Heart left ventricle (tissue), 16 donors: ENCODE measurements at regions not wholly inside any gene's neighbourhood (a gene's known extent, or its start where the extent isn't known, plus 50 kb on each side); places are given as distances from the start of the nearest gene placed in this dataset.

Experiments
- ATAC-seq, 4 donors: fragments of 200-7000 bp; cut with Tn5 transposase; one replicate each; pipeline ENCODE4 v1.9.1; 2020 to 2022; ENCODE audit warnings: moderate library complexity in 4 of 4, mild to moderate bottlenecking in 3 of 4, moderate number of reproducible peaks in 1 of 4
- DNase-seq, 5 donors: peaks; one replicate each; pipeline ENCODE4 v3.0.0-alpha.2; 2020
- H3K27ac ChIP-seq, 12 donors: fragments of 200-600 bp; sonication (generic) in 4 of 12; one replicate each; pipeline versions ENCODE4 v1.5.0 to v1.8.0; 2016 to 2022; ENCODE audit warnings: mild to moderate bottlenecking in 2 of 12
- H3K27me3 ChIP-seq, 9 donors: fragments of 200-600 bp; sonication (generic) in 2 of 9; one replicate each; pipeline versions ENCODE4 v1.5.1 to v1.8.0; 2016 to 2022; ENCODE audit warnings: mild to moderate bottlenecking in 3 of 9
- H3K36me3 ChIP-seq, 9 donors: fragments of 200-600 bp; sonication (generic) in 2 of 9; one replicate each; pipeline versions ENCODE4 v1.5.0 to v1.8.0; 2018 to 2022; ENCODE audit warnings: mild to moderate bottlenecking in 2 of 9
- H3K4me1 ChIP-seq, 12 donors: fragments of 200-600 bp; sonication (generic) in 4 of 12; one replicate each; pipeline versions ENCODE4 v1.5.0 to v1.8.0; 2016 to 2022; ENCODE audit warnings: mild to moderate bottlenecking in 3 of 12
- H3K4me3 ChIP-seq, 12 donors: fragments of 200-600 bp; sonication (generic) in 4 of 12; one replicate each; pipeline versions ENCODE4 v1.5.0 to v1.8.0; 2017 to 2022; ENCODE audit warnings: mild to moderate bottlenecking in 9 of 12, moderate library complexity in 4 of 12
- H3K9me3 ChIP-seq, 12 donors: fragments of 200-600 bp; sonication (generic) in 4 of 12; one replicate each; pipeline versions ENCODE4 v1.5.0 to v1.8.0; 2016 to 2022; ENCODE audit warnings: mild to moderate bottlenecking in 1 of 12
- CTCF ChIP-seq, 12 donors: fragments of 200-600 bp; sonication (generic) in 4 of 12; IDR thresholded peaks; one replicate each; pipeline versions ENCODE4 v1.5.0 to v1.8.0; 2018 to 2022; ENCODE audit warnings: antibody characterized with exemption in 12 of 12, mild to moderate bottlenecking in 5 of 12
- POLR2A ChIP-seq, 2 donors: fragments of 450-650 bp; IDR thresholded peaks; one replicate each; pipeline ENCODE4 v1.6.1; 2017; ENCODE audit warnings: antibody characterized with exemption in 2 of 2, mild to moderate bottlenecking in 2 of 2, moderate library complexity in 2 of 2
- WGBS, 4 donors: extraction: QIAGEN DNeasy Blood & Tissue Kit in 2 of 4; methylation state at CpG; one replicate each; pipeline versions ENCODE4 v1.1.5 to v1.1.7; 2013 to 2018; 5-methylcytosine and 5-hydroxymethylcytosine counted together
- intact Hi-C, 10 donors: fragments of 100-400 bp; cut with DNase I; formaldehyde crosslinking; loops; one replicate each; pipeline versions ENCODE4 v1.11.1 to v1.14.2; 2022
- donor health status: ischemic (EF 13 %, LVEDD 7.1; RV severe dilation, severe dysfunction).
- donor health status: healthy with polysubstance abuse.
- donor health status: DM: no; HTN: yes; CAD: no.
- donor health status: DM: no; HTN: no; CAD: no.
- donor health status: ischemic (EF 25% LVEDD 6.9; RV normal size, moderate dysfunction).
- donor health status: ischemic (EF 25% LVEDD 5.7; RV mildly dilated, moderate dysfunction).
- donor health status: healthy.
- donor health status: DM: yes; HTN: yes; CAD: no.
- donor health status: ischemic (EF 35%, LVEDD 5.7; RV mildly dilated, moderate dysfunction).
- donor health status: nonischemic (EF 11% LVEDD 7.7; RV severe dilation, severe dysfunction).
- donor health status: DM: yes; HTN: yes; CAD: no.
- donor health status: PGD.
- donor health status: ischemic (EF 29% LVEDD 5.4; RV normal size, mild dysfunction).
- donor health status: nonischemic (EF 23%, LVEDD 6.1; RV moderate dilation, normal function).

GRCh38 chr7:41465571-41465970, 237.3 kb downstream of the INHBA start:
- no peak for TF ChIP-seq CTCF (IDR thresholded peaks at IDR 0.05)
- no peak for TF ChIP-seq POLR2A (IDR thresholded peaks at IDR 0.05)
- 91 to 97% (median 95%) methylated on average over 5 of the region's 5 CpGs for WGBS, 4 donors
- H3K27ac ChIP-seq: no peak overlapping the region
- intact Hi-C loops: no loop called here
- ATAC-seq (no peak), DNase-seq (no peak)
- H3K9me3 ChIP-seq: no peaks in the 10 kb centered on the region
- H3K27me3 ChIP-seq: no peaks in the 10 kb centered on the region
- no peak overlapping the region for H3K4me3 ChIP-seq
- no peaks in the 10 kb centered on the region for H3K4me1 ChIP-seq
- no peaks in the 10 kb centered on the region for H3K36me3 ChIP-seq

DNA sequence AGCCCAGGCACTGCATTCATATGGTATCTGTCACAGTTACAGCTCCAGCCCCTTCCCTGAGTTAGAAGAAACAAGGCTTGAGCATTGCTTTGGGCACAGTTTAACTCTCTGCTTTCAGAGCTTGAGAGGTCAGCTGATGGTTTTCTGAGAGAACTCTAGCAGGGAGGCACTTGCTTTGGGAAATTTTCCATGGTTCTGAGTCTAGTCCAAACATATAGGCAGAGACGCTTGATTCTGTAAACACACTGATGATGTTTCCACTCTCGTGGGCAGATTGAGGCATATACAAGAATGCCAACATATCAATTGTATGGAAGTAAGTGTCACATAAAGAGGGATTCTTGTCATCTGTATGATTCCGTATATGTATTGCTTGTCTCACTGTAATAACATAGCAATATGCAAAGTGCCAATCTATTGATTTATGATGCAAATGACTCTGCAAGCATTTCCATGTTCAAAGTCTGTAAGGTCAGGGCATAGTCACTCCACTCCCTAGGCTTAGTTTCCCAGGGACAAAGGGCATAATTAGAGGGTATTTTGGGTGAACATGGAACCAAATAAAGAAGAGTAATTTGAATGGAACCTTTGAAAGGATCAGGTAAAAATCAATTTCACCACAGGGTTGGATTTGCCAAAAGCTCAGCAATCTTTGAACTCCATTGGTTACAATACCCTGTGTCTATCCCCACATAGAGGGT, 239.0 kb downstream of the INHBA start:
- H3K27me3 ChIP-seq: no peaks in the 10 kb centered on the region
- intact Hi-C loops: no loop called here
- H3K4me1 ChIP-seq: peaks cover 0 to 8% (median 0%) of the 10 kb centered on the region in 12 donors
- no peak overlapping the region for H3K4me3 ChIP-seq
- WGBS, 4 donors: 85 to 93% (median 92%) methylated on average over 3 of the region's 3 CpGs
- no peaks in the 10 kb centered on the region for H3K9me3 ChIP-seq
- ATAC-seq (no peak), DNase-seq (no peak)
- H3K27ac ChIP-seq: no peak overlapping the region
- H3K36me3 ChIP-seq: no peaks in the 10 kb centered on the region
- no peak for TF ChIP-seq POLR2A (IDR thresholded peaks at IDR 0.05)
- TF ChIP-seq CTCF (IDR thresholded peaks at IDR 0.05): no peak

DNA sequence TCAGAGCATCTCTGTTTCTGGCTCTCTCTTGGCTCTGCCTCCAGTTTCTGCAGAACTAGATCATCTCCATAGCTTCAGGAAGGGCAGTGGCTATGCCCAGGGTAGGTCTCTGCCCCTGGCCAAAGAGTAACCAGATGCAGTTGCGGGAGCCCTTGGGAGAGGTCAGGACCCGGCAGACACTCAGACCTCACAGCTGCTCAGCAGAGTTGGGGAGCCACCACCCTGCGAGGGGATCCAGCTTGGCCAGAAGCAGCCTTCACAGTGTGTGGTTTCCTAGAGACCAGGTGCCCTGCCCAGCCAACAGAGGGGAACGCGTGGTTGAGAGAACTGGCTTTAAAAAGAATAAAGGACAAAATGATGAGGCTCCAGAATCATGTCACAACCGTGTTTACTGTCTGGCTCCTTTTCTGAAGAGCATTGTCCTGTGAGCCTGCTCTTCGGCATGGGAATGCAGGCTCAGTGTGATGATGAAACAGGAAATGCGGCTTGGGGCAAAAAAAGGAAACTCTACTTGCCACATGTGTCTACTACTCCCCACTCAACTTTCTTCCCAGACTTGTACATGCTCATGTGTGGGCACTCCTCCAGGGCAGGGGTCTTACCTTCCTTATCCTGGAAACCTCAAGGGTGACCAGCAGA, 243.1 kb downstream of the INHBA start:
- ATAC-seq (peak in 1 of 4 donors; percentile 28), DNase-seq (peak in 1 of 5 donors; percentile 23)
- WGBS, 4 donors: 78 to 89% (median 80%) methylated on average over 8 of the region's 8 CpGs
- peak overlapping the region in 1 of 12 donors; percentile 69 for H3K27ac ChIP-seq
- intact Hi-C loops: no loop called here
- peaks cover 0 to 8% (median 0%) of the 10 kb centered on the region in 12 donors for H3K4me1 ChIP-seq
- no peak overlapping the region for H3K4me3 ChIP-seq
- H3K36me3 ChIP-seq: no peaks in the 10 kb centered on the region
- TF ChIP-seq POLR2A (IDR thresholded peaks at IDR 0.05) (no peak), CTCF (IDR thresholded peaks at IDR 0.05) (no peak)
- H3K9me3 ChIP-seq: no peaks in the 10 kb centered on the region
- no peaks in the 10 kb centered on the region for H3K27me3 ChIP-seq

- Histone ChIP-seq H3K27me3 (no peaks in the 10 kb centered on the region), H3K9me3 (no peaks in the 10 kb centered on the region), H3K4me3 (no peak overlapping the region), H3K27ac (peak overlapping the region in 1 of 12 donors; percentile 69), H3K36me3 (no peaks in the 10 kb centered on the region), H3K4me1 (peaks cover 0 to 8% (median 0%) of the 10 kb centered on the region in 12 donors)
- DNase-seq (no peak), ATAC-seq (peak in 1 of 4 donors; percentile 53)
- TF ChIP-seq POLR2A (IDR thresholded peaks at IDR 0.05) (no peak), CTCF (IDR thresholded peaks at IDR 0.05) (no peak)
- intact Hi-C loops: no loop called here
- WGBS, 4 donors: 78 to 84% (median 81%) methylated on average over 5 of the region's 5 CpGs
Measured at GRCh38 chr7:41459183-41459582, 243.7 kb downstream of the INHBA start.
